ENCODE measurements at regions not wholly inside any gene's neighbourhood (a gene's known extent, or its start where the extent isn't known, plus 50 kb on each side); places are given as distances from the start of the nearest gene placed in this dataset.

- 31% methylated on average over 1 of the region's 1 CpG for WGBS (ENCODE audit: insufficient coverage, low coverage, low lambda C conversion rate, missing lambda C conversion rate)
- Histone ChIP-seq H3K4me3 (no peak overlapping the region), H3K9me3 (no peaks in the 10 kb centered on the region), H3K4me1 (no peaks in the 10 kb centered on the region), H3K27ac (no peak overlapping the region), H3K36me3 (no peaks in the 10 kb centered on the region), H3K27me3 (no peaks in the 10 kb centered on the region)
- no peak for DNase-seq
- intact Hi-C loops (cut with DNase I) = no loop called here
- no peak for ATAC-seq
- TF ChIP-seq CTCF (IDR thresholded peaks at IDR 0.05) (no peak), POLR2A (IDR thresholded peaks at IDR 0.05) (no peak)
These were observed 144.5 kb downstream of the NTMT2 start for GRCh38 chr1:170290276-170290675.

GRCh38 chr1:170290991-170291390 lies 145.2 kb downstream of the NTMT2 start:
- 63% methylated on average over 1 of the region's 1 CpG for WGBS (ENCODE audit: insufficient coverage, low coverage, low lambda C conversion rate, missing lambda C conversion rate)
- Histone ChIP-seq H3K27me3 (no peaks in the 10 kb centered on the region), H3K4me3 (no peak overlapping the region), H3K4me1 (no peaks in the 10 kb centered on the region), H3K36me3 (no peaks in the 10 kb centered on the region), H3K27ac (no peak overlapping the region), H3K9me3 (no peaks in the 10 kb centered on the region)
- ATAC-seq (no peak), DNase-seq (no peak)
- TF ChIP-seq POLR2A (IDR thresholded peaks at IDR 0.05) (no peak), CTCF (IDR thresholded peaks at IDR 0.05) (no peak)
- intact Hi-C loops (cut with DNase I) = no loop called here

GRCh38 chr1:170291516-170291915 lies 145.8 kb downstream of the NTMT2 start:
- Histone ChIP-seq H3K27me3 (no peaks in the 10 kb centered on the region), H3K9me3 (no peaks in the 10 kb centered on the region), H3K4me1 (no peaks in the 10 kb centered on the region), H3K27ac (no peak overlapping the region), H3K4me3 (no peak overlapping the region), H3K36me3 (no peaks in the 10 kb centered on the region)
- intact Hi-C loops (cut with DNase I) = no loop called here
- ATAC-seq (no peak), DNase-seq (no peak)
- TF ChIP-seq POLR2A (IDR thresholded peaks at IDR 0.05) (no peak), CTCF (IDR thresholded peaks at IDR 0.05) (no peak)
- 71% methylated on average over 4 of the region's 4 CpGs for WGBS (ENCODE audit: insufficient coverage, low coverage, low lambda C conversion rate, missing lambda C conversion rate)

- no peaks in the 10 kb centered on the region for H3K27me3 ChIP-seq
- intact Hi-C loops (cut with DNase I) = no loop called here
- WGBS (ENCODE audit: insufficient coverage, low coverage, low lambda C conversion rate, missing lambda C conversion rate) = 49% methylated on average over 3 of the region's 3 CpGs
- no peak for DNase-seq
- no peak for ATAC-seq
- no peaks in the 10 kb centered on the region for H3K9me3 ChIP-seq
- H3K36me3 ChIP-seq = no peaks in the 10 kb centered on the region
- TF ChIP-seq CTCF (IDR thresholded peaks at IDR 0.05) (no peak), POLR2A (IDR thresholded peaks at IDR 0.05) (no peak)
- H3K4me3 ChIP-seq = no peak overlapping the region
- no peak overlapping the region for H3K27ac ChIP-seq
- no peaks in the 10 kb centered on the region for H3K4me1 ChIP-seq
These were observed 150.5 kb downstream of the NTMT2 start for GRCh38 chr1:170296211-170296610.

GRCh38 chr1:170296642-170297041 lies 150.9 kb downstream of the NTMT2 start:
- H3K27ac ChIP-seq = no peak overlapping the region
- H3K4me3 ChIP-seq = no peak overlapping the region
- 41% methylated on average over 2 of the region's 2 CpGs for WGBS (ENCODE audit: insufficient coverage, low coverage, low lambda C conversion rate, missing lambda C conversion rate)
- no peaks in the 10 kb centered on the region for H3K27me3 ChIP-seq
- no peak for DNase-seq
- intact Hi-C loops (cut with DNase I) = no loop called here
- no peaks in the 10 kb centered on the region for H3K4me1 ChIP-seq
- no peak for TF ChIP-seq CTCF (IDR thresholded peaks at IDR 0.05)
- TF ChIP-seq POLR2A (IDR thresholded peaks at IDR 0.05) = no peak
- no peaks in the 10 kb centered on the region for H3K36me3 ChIP-seq
- ATAC-seq = no peak
- H3K9me3 ChIP-seq = no peaks in the 10 kb centered on the region

All from right lobe of liver (tissue), 6 donors.